ENCODE measurements at regions not wholly inside any gene's neighbourhood (a gene's known extent, or its start where the extent isn't known, plus 50 kb on each side); places are given as distances from the start of the nearest gene placed in this dataset.

GRCh38 chr16:79863128-79864031 is 262.8 kb upstream of the MAF start:
- TF ChIP-seq POLR2A (IDR thresholded peaks at IDR 0.05; ENCODE audit: low read depth, low read length) (no peak), CTCF (IDR thresholded peaks at IDR 0.05; ENCODE audit: extremely low read depth in 1 of 2, insufficient read depth in 1 of 2, low read depth in 1 of 2, low read length in 2 of 2) (no peak), JUN (IDR thresholded peaks at IDR 0.05; ENCODE audit: borderline replicate concordance, insufficient read depth, insufficient read length, low read depth) (no peak), EZH2 (IDR thresholded peaks at IDR 0.05; ENCODE audit: borderline replicate concordance, low read depth, low read length, severe bottlenecking) (no peak), POLR2AphosphoS5 (IDR thresholded peaks at IDR 0.05; ENCODE audit: insufficient read depth, low read depth, low read length) (no peak), MAX (IDR thresholded peaks at IDR 0.05; ENCODE audit: insufficient read depth, insufficient read length) (no peak), GATA2 (IDR thresholded peaks at IDR 0.05; ENCODE audit: insufficient read depth, insufficient read length, low read depth, low read length) (no peak), FOS (IDR thresholded peaks at IDR 0.05; ENCODE audit: borderline replicate concordance, insufficient read depth, low read length) (no peak), MYC (IDR thresholded peaks at IDR 0.05; ENCODE audit: low read depth, low read length) (no peak)

Measured in endothelial cell of umbilical vein (primary cell).